CD14-positive monocyte (primary cell): ENCODE measurements at regions not wholly inside any gene's neighbourhood (a gene's known extent, or its start where the extent isn't known, plus 50 kb on each side); places are given as distances from the start of the nearest gene placed in this dataset.
A peak's percentile ranks its signal among the peaks of the same experiment; 100 is the strongest.

Source experiments
- DNase-seq, 3 donors: peaks; one replicate each; pipeline ENCODE4 v3.0.0-alpha.2; 2011 to 2022
- H2AFZ ChIP-seq: 2 replicates; pipeline ENCODE4 v1.6.0; 2012; ENCODE audit warnings: mild to moderate bottlenecking, low read depth, low read length, inconsistent platforms; ENCODE audit not compliant: insufficient read depth, poor library complexity, severe bottlenecking
- H3K27ac ChIP-seq, 2 donors: 1 replicate in 1 of 2; 2 replicates in 1 of 2; pipeline ENCODE4 v1.5.1; 2012 to 2013; ENCODE audit warnings: low read length in 2 of 2, control low read depth in 1 of 2, inconsistent platforms in 1 of 2, low read depth in 1 of 2, mild to moderate bottlenecking in 1 of 2
- H3K27me3 ChIP-seq, 2 donors: one replicate each; pipeline versions ENCODE4 v1.6.0 to v1.6.1; 2011 to 2013; ENCODE audit warnings: low read length in 2 of 2; ENCODE audit not compliant: control insufficient read depth in 2 of 2, insufficient read depth in 2 of 2
- H3K36me3 ChIP-seq, 2 donors: replicated peaks in 1 of 2; 1 replicate in 1 of 2; 2 replicates in 1 of 2; pipeline versions ENCODE4 v1.5.1 to v1.6.1; 2012 to 2013; ENCODE audit warnings: low read length in 2 of 2, control low read depth in 1 of 2, inconsistent platforms in 1 of 2, mild to moderate bottlenecking in 1 of 2; ENCODE audit not compliant: insufficient read depth in 2 of 2, control insufficient read depth in 1 of 2
- H3K4me1 ChIP-seq, 2 donors: 1 replicate in 1 of 2; 2 replicates in 1 of 2; pipeline versions ENCODE4 v1.5.1 to v1.6.1; 2012 to 2013; ENCODE audit warnings: low read length in 2 of 2, control low read depth in 1 of 2, inconsistent platforms in 1 of 2, mild to moderate bottlenecking in 1 of 2, moderate library complexity in 1 of 2; ENCODE audit not compliant: insufficient read depth in 2 of 2, control insufficient read depth in 1 of 2
- H3K4me2 ChIP-seq: replicated peaks from 2 replicates; pipeline ENCODE3; 2012; ENCODE audit warnings: low read length, moderate library complexity, mild to moderate bottlenecking; ENCODE audit not compliant: poor library complexity, severe bottlenecking; ENCODE audit errors: extremely low read depth
- H3K4me3 ChIP-seq, 3 experiments: fragments of 200-600 bp in 1 of 3; sonication (generic) in 1 of 3; replicated peaks in 1 of 3; 1 replicate in 2 of 3; 2 replicates in 1 of 3; pipeline ENCODE4 v1.5.1; 2011 to 2013; ENCODE audit warnings: low read length in 3 of 3, mild to moderate bottlenecking in 3 of 3, control low read depth in 2 of 3, low read depth in 2 of 3, inconsistent platforms in 1 of 3, moderate library complexity in 1 of 3
- H3K79me2 ChIP-seq: 2 replicates; pipeline ENCODE4 v1.6.0; 2012; ENCODE audit warnings: mild to moderate bottlenecking, control low read depth, inconsistent platforms, low read length, moderate library complexity; ENCODE audit not compliant: insufficient read depth
- H3K9ac ChIP-seq: 2 replicates; pipeline ENCODE4 v1.6.0; 2017; ENCODE audit warnings: low read length, mild to moderate bottlenecking; ENCODE audit not compliant: insufficient read depth, poor library complexity, severe bottlenecking
- H3K9me3 ChIP-seq, 2 donors: replicated peaks in 1 of 2; 1 replicate in 1 of 2; 2 replicates in 1 of 2; pipeline versions ENCODE4 v1.5.1 to v1.6.1; 2012 to 2013; ENCODE audit warnings: low read length in 2 of 2, control low read depth in 1 of 2; ENCODE audit not compliant: control insufficient read depth in 1 of 2, insufficient read depth in 1 of 2
- H4K20me1 ChIP-seq: 2 replicates; pipeline ENCODE4 v1.6.0; 2012; ENCODE audit warnings: mild to moderate bottlenecking, low read length, control low read depth, moderate library complexity; ENCODE audit not compliant: insufficient read depth
- H3K27ac Mint-ChIP-seq, 7 donors: one replicate each; pipeline ENCODE4 v1.8.0; 2020; ENCODE audit warnings: mild to moderate bottlenecking in 7 of 7, mixed read lengths in 7 of 7, moderate library complexity in 6 of 7, inconsistent platforms in 2 of 7
- H3K27me3 Mint-ChIP-seq, 3 donors: one replicate each; pipeline ENCODE4 v1.8.0; 2021 to 2022; ENCODE audit warnings: low read depth in 3 of 3, mild to moderate bottlenecking in 3 of 3, mixed read lengths in 3 of 3, moderate library complexity in 3 of 3, inconsistent platforms in 1 of 3
- H3K36me3 Mint-ChIP-seq, 2 donors: one replicate each; pipeline ENCODE4 v1.8.0; 2020; ENCODE audit warnings: mixed read lengths in 2 of 2, inconsistent platforms in 1 of 2, mild to moderate bottlenecking in 1 of 2
- H3K4me1 Mint-ChIP-seq: one replicate; pipeline ENCODE4 v1.8.0; 2020; ENCODE audit warnings: mild to moderate bottlenecking, mixed read lengths
- H3K4me3 Mint-ChIP-seq, 2 donors: one replicate each; pipeline ENCODE4 v1.8.0; 2020; ENCODE audit warnings: mild to moderate bottlenecking in 2 of 2, mixed read lengths in 2 of 2, moderate library complexity in 1 of 2
- H3K9me3 Mint-ChIP-seq, 7 donors: one replicate each; pipeline ENCODE4 v1.8.0; 2020 to 2022; ENCODE audit warnings: mixed read lengths in 7 of 7, mild to moderate bottlenecking in 6 of 7, moderate library complexity in 6 of 7, inconsistent platforms in 2 of 7
- CTCF ChIP-seq: fragments of 200-600 bp; IDR thresholded peaks from one replicate; pipeline ENCODE4 v1.8.0; 2022; ENCODE audit warnings: antibody characterized with exemption, mild to moderate bottlenecking
- WGBS: methylation state at CpG from one replicate; pipeline ENCODE4 v1.1.5; 2013; ENCODE audit warnings: missing lambda C conversion rate; ENCODE audit not compliant: insufficient coverage; 5-methylcytosine and 5-hydroxymethylcytosine counted together
- intact Hi-C, 2 donors: fragments of 100-400 bp; cut with micrococcal nuclease; formaldehyde crosslinking; loops; one replicate each; pipeline versions ENCODE4 v1.15.0 to v1.15.1; 2023

GRCh38 chr12:102685172-102685571 is 204.8 kb upstream of the IGF1 start:
- no peaks in the 10 kb centered on the region for H3K9me3 ChIP-seq
- H3K27ac ChIP-seq, result no peak overlapping the region
- Mint-ChIP-seq H3K4me1 (no peaks in the 10 kb centered on the region), H3K36me3 (no peaks in the 10 kb centered on the region), H3K27ac (no peak overlapping the region), H3K27me3 (peaks cover 0 to 3% (median 3%) of the 10 kb centered on the region in 3 donors), H3K4me3 (no peak overlapping the region), H3K9me3 (peaks cover 0 to 3% (median 0%) of the 10 kb centered on the region in 7 donors)
- intact Hi-C loops, result no loop called here
- no peaks in the 10 kb centered on the region for H3K4me1 ChIP-seq
- H3K9ac ChIP-seq, result no peak overlapping the region
- 100% methylated on average over 2 of the region's 2 CpGs for WGBS
- no peak overlapping the region for H3K4me2 ChIP-seq
- no peaks in the 10 kb centered on the region for H3K27me3 ChIP-seq
- no peak overlapping the region for H2AFZ ChIP-seq
- DNase-seq, result no peak
- no peaks in the 10 kb centered on the region for H3K79me2 ChIP-seq
- no peaks in the 10 kb centered on the region for H3K36me3 ChIP-seq
- TF ChIP-seq CTCF, result no peak
- no peaks in the 10 kb centered on the region for H4K20me1 ChIP-seq
- H3K4me3 ChIP-seq, result no peak overlapping the region

GRCh38 chr12:102682366-102683289 is 202.3 kb upstream of the IGF1 start:
- Histone ChIP-seq H3K9me3 (no peaks in the 10 kb centered on the region), H3K4me3 (no peak overlapping the region), H2AFZ (no peak overlapping the region), H3K4me1 (no peaks in the 10 kb centered on the region), H3K36me3 (no peaks in the 10 kb centered on the region), H3K4me2 (no peak overlapping the region), H3K79me2 (no peaks in the 10 kb centered on the region), H4K20me1 (no peaks in the 10 kb centered on the region), H3K9ac (no peak overlapping the region), H3K27me3 (no peaks in the 10 kb centered on the region), H3K27ac (no peak overlapping the region)
- no peak for DNase-seq
- Mint-ChIP-seq H3K36me3 (no peaks in the 10 kb centered on the region), H3K4me1 (no peaks in the 10 kb centered on the region), H3K27ac (peak overlapping the region in 1 of 7 donors; percentile 26), H3K4me3 (no peak overlapping the region), H3K27me3 (peaks cover 0 to 4% (median 2%) of the 10 kb centered on the region in 3 donors), H3K9me3 (peaks cover 0 to 6% (median 0%) of the 10 kb centered on the region in 7 donors)
- intact Hi-C loops, result no loop called here
- no peak for TF ChIP-seq CTCF
- WGBS, result 77% methylated on average over 1 of the region's 2 CpGs
